Cardiac muscle cell (in vitro differentiated cells and primary cell): ENCODE measurements at regions not wholly inside any gene's neighbourhood (a gene's known extent, or its start where the extent isn't known, plus 50 kb on each side); places are given as distances from the start of the nearest gene placed in this dataset.

Experiments
- DNase-seq, 2 donors: peaks; one replicate each; pipeline versions ENCODE4 v3.0.0 to v3.0.0-alpha.2; 2010 to 2017; ENCODE audit warnings: low read depth in 1 of 2, low spot score in 1 of 2
- H3K27ac ChIP-seq: fragments of 200-600 bp; sonication (generic); 2 replicates; pipeline ENCODE4 v1.5.1; 2016
- H3K27me3 ChIP-seq: fragments of 200-600 bp; sonication (generic); 2 replicates; pipeline ENCODE4 v1.6.0; 2016; ENCODE audit warnings: control low read depth
- H3K36me3 ChIP-seq: fragments of 200-600 bp; sonication (generic); 2 replicates; pipeline ENCODE4 v1.5.1; 2016; ENCODE audit warnings: control low read depth
- H3K4me1 ChIP-seq: fragments of 200-600 bp; sonication (generic); 2 replicates; pipeline ENCODE4 v1.8.1; 2017; ENCODE audit warnings: low read depth, mild to moderate bottlenecking, mixed run types
- H3K4me3 ChIP-seq: fragments of 200-600 bp; sonication (generic); 2 replicates; pipeline ENCODE4 v1.5.1; 2016; ENCODE audit warnings: mild to moderate bottlenecking
- H3K9me3 ChIP-seq: fragments of 200-600 bp; sonication (generic); 2 replicates; pipeline ENCODE4 v1.5.1; 2017; ENCODE audit warnings: low read depth, mild to moderate bottlenecking, control low read depth
- CTCF ChIP-seq: IDR thresholded peaks from 2 replicates; pipeline ENCODE4 v1.5.1; 2012; ENCODE audit warnings: low read depth, mild to moderate bottlenecking, low read length

GRCh38 chr6:14885498-14885897, 360.4 kb upstream of the JARID2 start:
- DNase-seq, result peak in 1 of 2 donors; percentile 30
- no peak for TF ChIP-seq CTCF
- H3K27me3 ChIP-seq, result no peaks in the 10 kb centered on the region
- no peaks in the 10 kb centered on the region for H3K36me3 ChIP-seq
- no peaks in the 10 kb centered on the region for H3K9me3 ChIP-seq
- H3K4me3 ChIP-seq, result no peak overlapping the region
- H3K4me1 ChIP-seq, result peaks cover 18% of the 10 kb centered on the region
- no peak overlapping the region for H3K27ac ChIP-seq

GRCh38 chr6:14887181-14887580, 358.7 kb upstream of the JARID2 start:
- TF ChIP-seq CTCF, result no peak
- Histone ChIP-seq H3K27me3 (no peaks in the 10 kb centered on the region), H3K27ac (no peak overlapping the region), H3K36me3 (no peaks in the 10 kb centered on the region), H3K9me3 (no peaks in the 10 kb centered on the region), H3K4me1 (peaks cover 18% of the 10 kb centered on the region), H3K4me3 (no peak overlapping the region)
- no peak for DNase-seq

- no peak for DNase-seq
- Histone ChIP-seq H3K27me3 (no peaks in the 10 kb centered on the region), H3K4me3 (no peak overlapping the region), H3K27ac (no peak overlapping the region), H3K9me3 (no peaks in the 10 kb centered on the region), H3K4me1 (peaks cover 9% of the 10 kb centered on the region), H3K36me3 (no peaks in the 10 kb centered on the region)
- no peak for TF ChIP-seq CTCF
These were observed 357.8 kb upstream of the JARID2 start for GRCh38 chr6:14887986-14888574.

- peaks cover 8% of the 10 kb centered on the region for H3K4me1 ChIP-seq
- no peak overlapping the region for H3K4me3 ChIP-seq
- DNase-seq, result no peak
- no peaks in the 10 kb centered on the region for H3K36me3 ChIP-seq
- no peak overlapping the region for H3K27ac ChIP-seq
- no peaks in the 10 kb centered on the region for H3K9me3 ChIP-seq
- no peak for TF ChIP-seq CTCF
- no peaks in the 10 kb centered on the region for H3K27me3 ChIP-seq
These were observed 357.3 kb upstream of the JARID2 start for GRCh38 chr6:14888575-14889000.

GRCh38 chr6:14889188-14889587, 356.7 kb upstream of the JARID2 start:
- peaks cover 2% of the 10 kb centered on the region for H3K4me1 ChIP-seq
- H3K27me3 ChIP-seq, result no peaks in the 10 kb centered on the region
- peak in 1 of 2 donors; percentile 29 for DNase-seq
- H3K4me3 ChIP-seq, result no peak overlapping the region
- no peaks in the 10 kb centered on the region for H3K36me3 ChIP-seq
- H3K27ac ChIP-seq, result no peak overlapping the region
- no peaks in the 10 kb centered on the region for H3K9me3 ChIP-seq
- no peak for TF ChIP-seq CTCF
